ENCODE measurements at regions not wholly inside any gene's neighbourhood (a gene's known extent, or its start where the extent isn't known, plus 50 kb on each side); places are given as distances from the start of the nearest gene placed in this dataset.

DNA sequence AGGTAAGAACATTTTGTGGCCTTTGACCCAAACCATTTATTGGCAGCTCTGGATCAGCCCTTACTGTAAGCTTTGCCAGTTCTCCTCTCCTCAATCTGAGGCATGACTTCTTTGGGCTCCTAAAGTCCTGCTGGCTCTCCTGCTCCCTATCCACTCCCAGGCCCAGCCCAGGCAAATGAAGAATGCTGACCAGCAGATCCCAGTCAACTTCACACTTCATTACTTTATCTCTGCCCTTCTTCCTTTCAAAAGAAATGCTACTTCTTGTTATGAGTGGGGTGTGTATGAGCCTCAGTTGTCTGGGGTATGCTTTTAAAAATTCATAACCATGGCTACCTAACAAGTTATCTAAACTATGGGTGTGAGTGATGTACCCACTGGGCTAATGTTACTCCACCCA, 479.6 kb downstream of the ACTL7B start:
- H3K9ac ChIP-seq (ENCODE audit: low read length), result no peak overlapping the region
- H3K36me3 ChIP-seq (replicated peaks in 1 of 2; ENCODE audit: control extremely low read depth in 1 of 2, control insufficient read depth in 1 of 2, extremely low read depth in 1 of 2, insufficient read depth in 2 of 2, low read length in 1 of 2), result no peaks in the 10 kb centered on the region
- H4K20me1 ChIP-seq (ENCODE audit: control insufficient read depth, insufficient read depth, low read length, poor library complexity, severe bottlenecking), result no peaks in the 10 kb centered on the region
- TF ChIP-seq EZH2 (IDR thresholded peaks at IDR 0.05; ENCODE audit: borderline replicate concordance, insufficient read depth, low read depth, low read length, poor library complexity, severe bottlenecking), result no peak
- H3K27ac Mint-ChIP-seq, result no peak overlapping the region
- no peak overlapping the region for H2AFZ ChIP-seq (ENCODE audit: insufficient read depth, low read depth, low read length, poor library complexity, severe bottlenecking)
- ATAC-seq (ENCODE audit: low read depth) (no peak), DNase-seq (no peak)
- peaks cover 0 to 11% (median 0%) of the 10 kb centered on the region in 3 donors for H3K9me3 ChIP-seq (ENCODE audit: control extremely low read depth in 1 of 3, control insufficient read depth in 2 of 3, insufficient read depth in 1 of 3, low read length in 2 of 3)
- intact Hi-C loops (cut with micrococcal nuclease), result no loop called here
- ChIA-PET POLR2A (no interaction called here), CTCF (no interaction called here)
- no peak overlapping the region for H3K27ac ChIP-seq (ENCODE audit: low read length in 2 of 2)
- H3K4me3 ChIP-seq (ENCODE audit: control extremely low read depth in 1 of 5, extremely low read depth in 1 of 5, insufficient read depth in 1 of 5, low read depth in 2 of 5, low read length in 4 of 5), result no peak overlapping the region
- no peak overlapping the region for H3K4me2 ChIP-seq (replicated peaks; ENCODE audit: low read depth, low read length, poor library complexity, severe bottlenecking)
- H3K4me3 Mint-ChIP-seq, result no peak overlapping the region
- no peaks in the 10 kb centered on the region for H3K4me1 Mint-ChIP-seq
- H3K9me3 Mint-ChIP-seq (ENCODE audit: insufficient read depth), result peaks cover 12% of the 10 kb centered on the region
- no peaks in the 10 kb centered on the region for H3K4me1 ChIP-seq (ENCODE audit: control insufficient read depth in 2 of 2, insufficient read depth in 2 of 2, low read length in 2 of 2)
- no peaks in the 10 kb centered on the region for H3K27me3 ChIP-seq (replicated peaks in 1 of 4; ENCODE audit: control extremely low read depth in 1 of 4, control insufficient read depth in 3 of 4, insufficient read depth in 4 of 4, low read length in 3 of 4)
- H3K27me3 Mint-ChIP-seq, result no peaks in the 10 kb centered on the region
- H3K79me2 ChIP-seq (ENCODE audit: control insufficient read depth, insufficient read depth, low read length), result no peaks in the 10 kb centered on the region

DNA sequence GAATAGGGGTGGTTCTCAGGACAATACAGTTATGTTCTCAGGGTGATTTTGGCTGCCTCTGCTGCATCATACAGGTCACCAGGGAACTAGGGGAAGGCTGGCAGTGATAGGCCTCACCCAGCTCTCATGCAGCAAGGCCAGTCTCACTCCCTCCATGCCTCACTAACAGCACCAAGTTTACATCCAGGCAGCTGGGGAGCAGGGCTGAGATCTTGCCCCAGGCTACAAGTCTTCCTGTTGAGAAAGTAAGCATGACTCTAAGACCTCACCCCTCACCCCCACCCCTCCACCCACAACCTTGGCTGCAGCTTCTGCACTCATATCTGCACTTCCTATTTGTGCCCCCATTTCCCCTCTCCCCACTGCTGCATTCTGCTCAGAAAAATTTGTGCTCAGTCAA, 481.2 kb downstream of the ACTL7B start:
- no peak for DNase-seq
- no peak overlapping the region for H3K9ac ChIP-seq (ENCODE audit: low read length)
- intact Hi-C loops (cut with micrococcal nuclease), result no loop called here
- ChIA-PET POLR2A (no interaction called here), CTCF (no interaction called here)
- no peaks in the 10 kb centered on the region for H3K4me1 ChIP-seq (ENCODE audit: control insufficient read depth in 2 of 2, insufficient read depth in 2 of 2, low read length in 2 of 2)
- no peak overlapping the region for H3K27ac ChIP-seq (ENCODE audit: low read length in 2 of 2)
- H3K36me3 ChIP-seq (replicated peaks in 1 of 2; ENCODE audit: control extremely low read depth in 1 of 2, control insufficient read depth in 1 of 2, extremely low read depth in 1 of 2, insufficient read depth in 2 of 2, low read length in 1 of 2), result no peaks in the 10 kb centered on the region
- no peak overlapping the region for H3K4me3 ChIP-seq (ENCODE audit: control extremely low read depth in 1 of 5, extremely low read depth in 1 of 5, insufficient read depth in 1 of 5, low read depth in 2 of 5, low read length in 4 of 5)
- no peak overlapping the region for H3K4me2 ChIP-seq (replicated peaks; ENCODE audit: low read depth, low read length, poor library complexity, severe bottlenecking)
- H3K79me2 ChIP-seq (ENCODE audit: control insufficient read depth, insufficient read depth, low read length), result no peaks in the 10 kb centered on the region
- H2AFZ ChIP-seq (ENCODE audit: insufficient read depth, low read depth, low read length, poor library complexity, severe bottlenecking), result no peak overlapping the region
- H3K27me3 ChIP-seq (replicated peaks in 1 of 4; ENCODE audit: control extremely low read depth in 1 of 4, control insufficient read depth in 3 of 4, insufficient read depth in 4 of 4, low read length in 3 of 4), result no peaks in the 10 kb centered on the region
- no peak overlapping the region for H3K4me3 Mint-ChIP-seq
- no peaks in the 10 kb centered on the region for H3K27me3 Mint-ChIP-seq
- peaks cover 0 to 9% (median 0%) of the 10 kb centered on the region in 3 donors for H3K9me3 ChIP-seq (ENCODE audit: control extremely low read depth in 1 of 3, control insufficient read depth in 2 of 3, insufficient read depth in 1 of 3, low read length in 2 of 3)
- H4K20me1 ChIP-seq (ENCODE audit: control insufficient read depth, insufficient read depth, low read length, poor library complexity, severe bottlenecking), result no peaks in the 10 kb centered on the region
- H3K9me3 Mint-ChIP-seq (ENCODE audit: insufficient read depth), result peaks cover 12% of the 10 kb centered on the region
- TF ChIP-seq, protein P1, sequence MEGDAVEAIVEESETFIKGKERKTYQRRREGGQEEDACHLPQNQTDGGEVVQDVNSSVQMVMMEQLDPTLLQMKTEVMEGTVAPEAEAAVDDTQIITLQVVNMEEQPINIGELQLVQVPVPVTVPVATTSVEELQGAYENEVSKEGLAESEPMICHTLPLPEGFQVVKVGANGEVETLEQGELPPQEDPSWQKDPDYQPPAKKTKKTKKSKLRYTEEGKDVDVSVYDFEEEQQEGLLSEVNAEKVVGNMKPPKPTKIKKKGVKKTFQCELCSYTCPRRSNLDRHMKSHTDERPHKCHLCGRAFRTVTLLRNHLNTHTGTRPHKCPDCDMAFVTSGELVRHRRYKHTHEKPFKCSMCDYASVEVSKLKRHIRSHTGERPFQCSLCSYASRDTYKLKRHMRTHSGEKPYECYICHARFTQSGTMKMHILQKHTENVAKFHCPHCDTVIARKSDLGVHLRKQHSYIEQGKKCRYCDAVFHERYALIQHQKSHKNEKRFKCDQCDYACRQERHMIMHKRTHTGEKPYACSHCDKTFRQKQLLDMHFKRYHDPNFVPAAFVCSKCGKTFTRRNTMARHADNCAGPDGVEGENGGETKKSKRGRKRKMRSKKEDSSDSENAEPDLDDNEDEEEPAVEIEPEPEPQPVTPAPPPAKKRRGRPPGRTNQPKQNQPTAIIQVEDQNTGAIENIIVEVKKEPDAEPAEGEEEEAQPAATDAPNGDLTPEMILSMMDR (IDR thresholded peaks at IDR 0.05), result no peak
- TF ChIP-seq EZH2 (IDR thresholded peaks at IDR 0.05; ENCODE audit: borderline replicate concordance, insufficient read depth, low read depth, low read length, poor library complexity, severe bottlenecking), result no peak
- H3K27ac Mint-ChIP-seq, result no peak overlapping the region
- ATAC-seq (ENCODE audit: low read depth), result no peak
- H3K4me1 Mint-ChIP-seq, result no peaks in the 10 kb centered on the region

Data from B cell (primary cell).